Suppressor macrophage treated with lipopolysaccharide for 4 hours (primary cell): ENCODE measurements at regions not wholly inside any gene's neighbourhood (a gene's known extent, or its start where the extent isn't known, plus 50 kb on each side); places are given as distances from the start of the nearest gene placed in this dataset.
A peak's percentile ranks its signal among the peaks of the same experiment; 100 is the strongest.

Source experiments
- DNase-seq: peaks from one replicate; pipeline ENCODE4 v3.0.0-alpha.2; 2020

DNA sequence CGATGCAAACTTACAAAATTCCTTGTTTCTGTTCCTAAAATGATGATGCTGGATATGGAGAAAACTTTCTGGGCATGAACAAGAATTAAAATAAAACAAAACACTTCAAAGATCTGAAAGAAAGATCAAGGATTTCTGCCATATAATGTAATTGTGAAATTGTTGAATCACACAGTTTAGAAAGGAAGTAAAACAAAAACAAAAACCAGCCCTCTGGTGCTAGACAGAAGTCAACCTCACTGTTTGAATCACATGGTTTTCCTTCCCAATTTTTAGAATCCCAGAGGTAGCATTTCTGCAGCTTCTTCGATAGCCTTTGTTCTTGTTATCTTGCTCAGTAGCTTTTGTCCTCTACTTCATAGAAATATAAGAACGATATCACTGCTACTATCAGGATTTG, 118.2 kb upstream of the ARGLU1 start:
- DNase-seq = peak; percentile 61

DNA sequence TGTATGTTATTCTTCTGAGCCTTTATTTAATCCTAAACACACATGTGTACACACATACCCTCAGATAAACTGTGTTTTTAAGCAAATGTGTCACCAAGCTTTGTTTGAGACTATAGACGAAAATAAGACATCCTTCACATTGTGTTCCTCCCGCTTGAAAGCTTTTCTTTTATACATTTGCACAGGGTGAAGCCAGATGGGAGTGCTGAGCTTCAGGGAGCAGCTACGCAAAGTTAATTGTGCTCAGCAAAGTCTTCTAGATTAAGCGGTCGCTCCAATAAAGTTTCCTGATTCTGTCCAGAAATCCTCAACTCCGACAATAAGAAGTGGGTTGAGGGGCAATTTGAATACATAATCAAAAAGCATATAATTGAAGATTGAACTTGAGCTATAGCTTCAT, 117.2 kb upstream of the ARGLU1 start:
- no peak for DNase-seq

- DNase-seq = no peak
Measured at GRCh38 chr13:106683918-106684317, 116.0 kb upstream of the ARGLU1 start.

DNA sequence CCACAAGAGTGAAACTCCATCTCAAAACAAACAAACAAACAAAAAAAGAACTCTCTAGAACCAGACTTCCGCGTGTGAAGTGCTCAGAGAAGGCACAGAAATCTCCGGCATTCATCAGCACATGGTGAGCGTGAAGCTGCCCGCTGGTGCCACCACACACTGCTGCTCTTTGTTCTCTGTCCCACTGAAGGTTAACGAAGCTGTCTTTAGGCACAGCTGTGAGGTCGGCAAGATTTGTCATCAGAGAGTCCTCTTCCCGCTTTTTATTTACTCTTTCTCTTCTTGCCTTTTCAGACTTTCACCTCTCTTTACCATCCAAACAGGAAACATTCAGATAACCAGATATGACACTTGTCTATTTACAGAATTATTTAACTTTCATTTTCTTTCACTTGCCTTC, 115.2 kb upstream of the ARGLU1 start:
- DNase-seq = no peak

- DNase-seq = no peak
Measured at GRCh38 chr13:106681997-106682396, 114.1 kb upstream of the ARGLU1 start.

DNA sequence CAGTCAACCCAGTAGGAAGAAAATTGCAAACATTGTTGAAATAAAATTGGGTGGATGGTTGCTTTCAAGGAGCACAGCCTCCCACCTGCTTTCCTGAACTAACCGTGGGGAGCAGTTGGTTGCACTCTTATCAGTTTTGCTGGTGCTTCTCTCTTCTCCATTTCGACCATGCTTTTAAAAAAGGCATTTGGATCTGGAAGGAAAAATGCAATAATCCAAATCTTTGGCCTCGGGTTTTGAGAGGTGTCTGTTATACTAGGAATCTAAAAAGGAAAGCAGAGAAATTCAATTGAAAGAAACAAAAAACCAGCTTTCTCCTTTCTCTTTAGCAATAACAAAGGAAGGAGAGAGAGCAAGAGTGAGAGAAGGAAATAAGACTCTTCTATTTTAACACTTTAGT, 113.6 kb upstream of the ARGLU1 start:
- DNase-seq = no peak

DNA sequence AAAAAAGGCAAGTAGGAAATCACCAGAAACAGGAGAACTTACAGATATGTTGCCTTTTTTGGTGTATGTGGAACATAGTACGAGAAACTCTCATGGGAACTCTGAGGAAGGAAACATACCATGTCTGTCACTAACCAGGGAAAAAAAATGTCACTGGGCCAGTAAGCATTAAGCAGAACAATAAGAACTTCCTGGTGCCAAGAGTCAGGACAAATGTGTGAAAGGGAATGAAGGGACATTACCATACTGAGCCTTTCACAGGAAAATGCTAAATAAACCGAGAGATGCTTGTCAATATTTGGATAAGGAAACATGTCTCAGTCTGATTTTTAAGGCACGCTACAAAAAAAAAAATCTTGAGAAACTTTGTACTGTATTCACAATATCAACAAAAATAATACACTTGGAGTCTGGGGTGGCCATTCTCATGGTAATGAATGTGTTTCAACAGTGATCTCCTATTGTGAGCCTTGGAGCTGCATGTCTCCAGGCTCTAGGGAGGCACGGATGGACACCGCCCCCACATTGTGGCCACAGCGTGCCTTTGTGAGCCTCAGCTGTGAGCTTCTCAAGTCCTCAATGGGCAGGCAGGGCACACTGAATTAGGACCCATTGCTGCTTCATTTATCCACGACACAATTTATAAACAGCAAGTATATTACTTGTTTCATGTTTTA, 113.0 kb upstream of the ARGLU1 start:
- no peak for DNase-seq

- no peak for DNase-seq
Measured at GRCh38 chr13:106678646-106679418, 110.9 kb upstream of the ARGLU1 start.

GRCh38 chr13:106675311-106675710, 107.4 kb upstream of the ARGLU1 start:
- DNase-seq = no peak

GRCh38 chr13:106660746-106661625, 93.0 kb upstream of the ARGLU1 start:
- DNase-seq = no peak

GRCh38 chr13:106657104-106657503, 89.2 kb upstream of the ARGLU1 start:
- no peak for DNase-seq

GRCh38 chr13:106656186-106656585, 88.2 kb upstream of the ARGLU1 start:
- DNase-seq = no peak

DNA sequence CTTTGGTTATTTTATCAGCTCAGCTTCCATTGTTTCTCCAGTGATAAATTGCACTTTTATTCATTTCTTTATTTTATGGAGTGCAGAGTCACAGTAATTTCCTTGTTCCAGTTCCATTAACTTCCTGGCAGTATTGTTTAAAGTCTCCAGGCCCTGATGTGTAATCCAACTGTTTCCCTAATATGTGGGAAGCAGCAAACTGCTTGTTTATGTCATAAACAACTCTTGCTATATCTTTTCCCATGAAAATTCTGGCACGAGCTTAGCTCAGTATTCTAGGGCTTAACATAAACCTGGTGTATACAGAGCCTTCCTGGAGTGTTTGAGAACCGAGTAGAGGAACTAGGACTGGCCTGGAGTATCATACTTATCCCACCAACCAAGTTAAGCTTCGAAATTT, 83.5 kb upstream of the ARGLU1 start:
- no peak for DNase-seq

DNA sequence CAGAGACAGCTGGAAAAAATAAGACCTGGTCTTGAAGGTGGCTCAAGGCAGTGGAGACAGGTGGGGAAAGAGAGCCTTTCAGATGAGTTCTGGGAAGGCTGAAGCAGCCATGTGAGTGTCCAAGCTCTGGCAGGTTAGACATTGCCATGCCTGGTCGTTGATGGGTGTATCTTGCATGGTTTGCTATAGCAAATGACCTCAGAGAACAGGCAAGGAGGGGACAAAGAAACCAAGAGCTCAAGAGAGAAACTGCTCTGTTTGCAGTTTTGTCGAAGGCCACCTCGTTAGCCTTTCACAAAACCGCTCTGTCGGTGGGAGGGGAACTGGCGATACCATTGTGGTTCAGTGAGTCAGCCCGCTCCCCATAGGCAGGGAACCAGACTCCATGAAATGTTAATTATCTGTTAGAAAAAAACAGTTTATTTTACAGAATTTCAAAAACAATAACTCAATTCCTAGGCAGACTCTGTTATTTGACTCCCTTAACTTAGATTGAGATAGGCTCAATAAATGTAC, 82.8 kb upstream of the ARGLU1 start:
- no peak for DNase-seq

GRCh38 chr13:106649495-106649894, 81.6 kb upstream of the ARGLU1 start:
- no peak for DNase-seq

GRCh38 chr13:106640515-106640914, 72.6 kb upstream of the ARGLU1 start:
- DNase-seq = no peak

DNA sequence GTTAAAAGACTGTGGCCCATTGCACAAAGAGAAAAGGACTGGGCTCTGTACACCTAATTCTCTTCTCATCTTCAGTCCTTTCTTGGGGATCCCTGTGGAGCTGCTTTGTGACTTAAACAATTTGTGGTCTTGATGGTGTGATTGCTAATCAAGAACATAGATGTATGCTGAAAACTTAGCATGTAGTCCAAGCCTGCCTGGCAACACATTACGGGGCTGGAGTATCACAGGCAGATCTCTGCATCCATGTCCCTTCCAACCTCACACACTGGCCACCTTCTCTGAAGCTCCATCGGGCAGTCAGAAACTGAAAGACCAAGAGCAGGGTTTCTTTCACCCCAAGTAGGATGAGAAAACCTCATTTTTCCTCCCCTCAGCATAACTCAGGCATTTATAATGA, 69.6 kb upstream of the ARGLU1 start:
- DNase-seq = no peak

DNA sequence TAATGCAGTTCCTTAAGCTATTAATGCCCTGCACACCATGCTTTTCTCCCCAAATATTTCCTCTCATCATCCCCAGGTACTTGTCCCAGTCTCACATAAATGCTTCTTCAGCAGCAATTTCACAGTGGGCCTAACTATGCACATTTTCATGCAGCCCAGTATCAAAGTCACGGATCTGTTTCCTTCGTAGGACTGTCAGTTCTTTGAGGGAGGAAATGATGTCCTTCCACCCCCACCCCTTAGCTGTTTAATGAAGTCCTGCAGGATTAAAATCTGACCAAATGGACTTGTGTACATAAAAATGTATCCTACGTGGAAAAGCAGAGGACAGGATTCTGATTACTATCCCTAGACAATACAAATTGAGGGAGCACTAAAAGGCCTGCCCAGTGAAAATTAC, 68.6 kb upstream of the ARGLU1 start:
- no peak for DNase-seq

DNA sequence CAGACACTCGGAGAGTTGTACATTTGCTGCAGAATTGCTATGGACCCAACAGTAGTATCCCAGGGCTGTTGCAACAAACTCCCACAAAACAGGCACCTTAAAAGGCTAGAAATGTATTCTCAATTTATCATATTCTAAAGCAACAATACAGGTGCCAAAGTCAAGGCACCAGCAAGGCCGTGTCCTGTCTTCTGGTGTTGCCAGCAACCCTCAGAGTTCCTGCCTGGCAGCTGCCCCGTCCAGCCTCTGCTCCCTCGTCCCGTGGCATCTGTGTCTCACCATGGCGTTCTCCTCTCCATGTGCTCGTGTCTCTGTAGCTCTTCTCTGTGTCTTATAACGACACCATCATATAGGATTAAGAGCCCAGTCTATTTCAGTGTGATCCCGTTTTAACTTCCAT, 67.7 kb upstream of the ARGLU1 start:
- no peak for DNase-seq

GRCh38 chr13:106633321-106633720, 65.4 kb upstream of the ARGLU1 start:
- DNase-seq = no peak

DNA sequence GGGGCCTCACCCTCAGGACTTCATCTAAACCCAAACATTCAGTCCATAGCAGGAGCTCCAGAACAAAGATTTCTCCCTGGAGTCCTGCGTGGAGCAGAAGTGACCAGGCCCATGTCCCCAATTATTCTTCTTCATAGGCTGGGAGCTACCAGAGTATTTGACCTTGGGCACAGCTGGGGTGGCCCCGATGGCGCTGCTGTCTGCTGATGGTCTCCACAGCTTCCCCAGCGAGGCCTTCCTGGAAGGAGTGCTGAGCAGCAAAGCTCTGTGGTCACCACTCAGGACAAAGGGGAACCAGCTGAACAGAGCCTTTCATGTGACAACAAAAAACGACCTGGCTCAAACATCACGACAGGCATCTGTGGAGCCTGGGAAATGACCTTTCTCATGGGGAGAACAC, 62.7 kb upstream of the ARGLU1 start:
- no peak for DNase-seq

- no peak for DNase-seq
Measured at GRCh38 chr13:106630162-106630561, 62.2 kb upstream of the ARGLU1 start.

- no peak for DNase-seq
Measured at GRCh38 chr13:106628936-106629659, 61.2 kb upstream of the ARGLU1 start.
